Testis (tissue), 2 donors: ENCODE measurements at regions not wholly inside any gene's neighbourhood (a gene's known extent, or its start where the extent isn't known, plus 50 kb on each side); places are given as distances from the start of the nearest gene placed in this dataset.

Experiments
- POLR2A ChIP-seq: fragments of 450-650 bp; IDR thresholded peaks from one replicate; pipeline ENCODE4 v1.6.1; 2017; ENCODE audit warnings: antibody characterized with exemption, mild to moderate bottlenecking, moderate library complexity
- TF ChIP-seq, protein P1 (sequence below), 3 experiments: fragments of 450-650 bp in 2 of 3; fragments of 200-600 bp in 1 of 3; sonication (generic) in 1 of 3; IDR thresholded peaks; one replicate each; pipeline ENCODE4 v1.5.1; 2016 to 2019; ENCODE audit warnings: antibody characterized with exemption in 3 of 3, mild to moderate bottlenecking in 2 of 3, moderate library complexity in 1 of 3

DNA sequence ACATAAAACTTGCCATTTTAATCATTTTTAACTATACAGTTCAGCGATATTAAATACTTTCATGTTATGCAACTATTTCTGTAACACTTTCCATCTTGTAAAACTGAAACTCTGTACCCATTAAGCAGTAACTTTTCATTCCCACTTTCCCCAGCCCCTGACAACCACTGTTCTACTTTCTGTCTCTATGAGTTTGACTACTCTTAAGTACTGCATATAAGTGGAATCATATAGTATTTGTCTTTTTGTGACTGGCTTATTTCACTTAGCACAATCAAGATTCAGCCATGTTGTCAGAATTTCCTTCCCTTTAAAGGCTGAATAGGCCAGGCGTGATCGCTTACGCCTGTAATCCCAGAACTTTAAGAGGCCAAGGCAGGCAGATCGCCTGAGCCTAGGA is 56.2 kb downstream of the ARHGAP35 start:
- TF ChIP-seq, protein P1, sequence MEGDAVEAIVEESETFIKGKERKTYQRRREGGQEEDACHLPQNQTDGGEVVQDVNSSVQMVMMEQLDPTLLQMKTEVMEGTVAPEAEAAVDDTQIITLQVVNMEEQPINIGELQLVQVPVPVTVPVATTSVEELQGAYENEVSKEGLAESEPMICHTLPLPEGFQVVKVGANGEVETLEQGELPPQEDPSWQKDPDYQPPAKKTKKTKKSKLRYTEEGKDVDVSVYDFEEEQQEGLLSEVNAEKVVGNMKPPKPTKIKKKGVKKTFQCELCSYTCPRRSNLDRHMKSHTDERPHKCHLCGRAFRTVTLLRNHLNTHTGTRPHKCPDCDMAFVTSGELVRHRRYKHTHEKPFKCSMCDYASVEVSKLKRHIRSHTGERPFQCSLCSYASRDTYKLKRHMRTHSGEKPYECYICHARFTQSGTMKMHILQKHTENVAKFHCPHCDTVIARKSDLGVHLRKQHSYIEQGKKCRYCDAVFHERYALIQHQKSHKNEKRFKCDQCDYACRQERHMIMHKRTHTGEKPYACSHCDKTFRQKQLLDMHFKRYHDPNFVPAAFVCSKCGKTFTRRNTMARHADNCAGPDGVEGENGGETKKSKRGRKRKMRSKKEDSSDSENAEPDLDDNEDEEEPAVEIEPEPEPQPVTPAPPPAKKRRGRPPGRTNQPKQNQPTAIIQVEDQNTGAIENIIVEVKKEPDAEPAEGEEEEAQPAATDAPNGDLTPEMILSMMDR (IDR thresholded peaks at IDR 0.05): no peak
- TF ChIP-seq POLR2A: no peak
